Cardiac muscle cell (in vitro differentiated cells and primary cell): ENCODE measurements at regions not wholly inside any gene's neighbourhood (a gene's known extent, or its start where the extent isn't known, plus 50 kb on each side); places are given as distances from the start of the nearest gene placed in this dataset.
A peak's percentile ranks its signal among the peaks of the same experiment; 100 is the strongest.

Experiments
- DNase-seq, 2 donors: peaks; one replicate each; pipeline versions ENCODE4 v3.0.0 to v3.0.0-alpha.2; 2010 to 2017; ENCODE audit warnings: low read depth in 1 of 2, low spot score in 1 of 2
- H3K27ac ChIP-seq: fragments of 200-600 bp; sonication (generic); 2 replicates; pipeline ENCODE4 v1.5.1; 2016
- H3K27me3 ChIP-seq: fragments of 200-600 bp; sonication (generic); 2 replicates; pipeline ENCODE4 v1.6.0; 2016; ENCODE audit warnings: control low read depth
- H3K36me3 ChIP-seq: fragments of 200-600 bp; sonication (generic); 2 replicates; pipeline ENCODE4 v1.5.1; 2016; ENCODE audit warnings: control low read depth
- H3K4me1 ChIP-seq: fragments of 200-600 bp; sonication (generic); 2 replicates; pipeline ENCODE4 v1.8.1; 2017; ENCODE audit warnings: low read depth, mild to moderate bottlenecking, mixed run types
- H3K4me3 ChIP-seq: fragments of 200-600 bp; sonication (generic); 2 replicates; pipeline ENCODE4 v1.5.1; 2016; ENCODE audit warnings: mild to moderate bottlenecking
- H3K9me3 ChIP-seq: fragments of 200-600 bp; sonication (generic); 2 replicates; pipeline ENCODE4 v1.5.1; 2017; ENCODE audit warnings: low read depth, mild to moderate bottlenecking, control low read depth
- CTCF ChIP-seq: IDR thresholded peaks from 2 replicates; pipeline ENCODE4 v1.5.1; 2012; ENCODE audit warnings: low read depth, mild to moderate bottlenecking, low read length

GRCh38 chr7:131034166-131034881, 293.4 kb upstream of the MKLN1 start:
- no peak for DNase-seq
- no peaks in the 10 kb centered on the region for H3K9me3 ChIP-seq
- H3K4me1 ChIP-seq = no peaks in the 10 kb centered on the region
- H3K4me3 ChIP-seq = no peak overlapping the region
- no peak overlapping the region for H3K27ac ChIP-seq
- no peaks in the 10 kb centered on the region for H3K36me3 ChIP-seq
- no peak for TF ChIP-seq CTCF
- no peaks in the 10 kb centered on the region for H3K27me3 ChIP-seq

DNA sequence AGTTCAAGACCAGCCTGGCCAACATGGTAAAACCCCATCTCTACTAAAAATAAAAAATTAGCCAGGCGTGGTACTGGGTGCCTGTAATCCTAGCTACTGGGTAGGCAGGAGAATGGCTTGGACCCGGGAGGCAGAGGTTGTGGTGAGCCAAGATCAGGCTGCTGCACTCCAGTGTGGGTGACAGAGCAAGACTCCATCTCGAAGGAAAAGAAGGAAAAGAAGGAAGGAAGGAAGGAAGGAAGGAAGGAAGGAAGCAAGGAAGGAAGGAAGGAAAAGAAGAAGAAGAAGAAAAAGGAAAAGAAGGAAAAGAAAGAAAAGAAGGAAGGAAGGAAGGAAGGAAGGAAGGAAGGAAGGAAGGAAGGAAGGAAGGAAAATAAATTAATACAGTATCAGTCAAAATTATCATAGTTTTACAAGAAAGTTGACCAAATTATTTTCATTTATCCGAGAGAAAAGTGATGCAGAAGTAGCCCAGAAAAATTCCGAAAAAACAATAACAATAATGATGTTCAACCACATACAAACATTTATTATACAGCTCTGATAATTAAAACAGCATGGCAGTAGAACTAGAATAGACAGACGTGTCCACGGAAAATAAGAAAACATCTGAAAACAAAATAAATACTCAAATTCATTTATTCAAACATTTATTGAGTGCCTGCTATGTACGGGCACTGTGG, 292.4 kb upstream of the MKLN1 start:
- DNase-seq = no peak
- H3K4me3 ChIP-seq = no peak overlapping the region
- H3K36me3 ChIP-seq = no peaks in the 10 kb centered on the region
- H3K9me3 ChIP-seq = no peaks in the 10 kb centered on the region
- TF ChIP-seq CTCF = no peak
- H3K27me3 ChIP-seq = no peaks in the 10 kb centered on the region
- H3K4me1 ChIP-seq = no peaks in the 10 kb centered on the region
- no peak overlapping the region for H3K27ac ChIP-seq

DNA sequence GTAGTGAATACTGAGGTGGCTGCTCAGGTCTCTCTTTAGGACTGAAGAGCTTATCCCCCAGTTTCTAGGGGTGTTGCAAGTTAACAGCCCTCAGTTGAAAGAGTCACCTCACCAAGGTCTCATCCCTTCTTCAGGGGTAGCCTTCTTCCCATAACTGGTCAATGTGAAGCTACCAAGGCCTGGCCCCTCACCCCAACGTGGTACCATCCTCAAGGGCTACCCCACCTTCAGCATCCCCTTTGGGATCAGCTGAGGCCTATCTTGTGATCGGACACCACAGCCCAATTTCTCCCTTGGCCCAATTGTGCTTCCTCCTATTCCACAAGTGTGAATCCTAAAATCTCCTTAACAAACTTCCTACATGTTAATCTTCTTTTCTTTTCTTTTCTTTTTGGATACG, 289.5 kb upstream of the MKLN1 start:
- Histone ChIP-seq H3K36me3 (no peaks in the 10 kb centered on the region), H3K27me3 (no peaks in the 10 kb centered on the region), H3K9me3 (no peaks in the 10 kb centered on the region), H3K27ac (no peak overlapping the region), H3K4me1 (no peaks in the 10 kb centered on the region), H3K4me3 (no peak overlapping the region)
- no peak for DNase-seq
- TF ChIP-seq CTCF = no peak

DNA sequence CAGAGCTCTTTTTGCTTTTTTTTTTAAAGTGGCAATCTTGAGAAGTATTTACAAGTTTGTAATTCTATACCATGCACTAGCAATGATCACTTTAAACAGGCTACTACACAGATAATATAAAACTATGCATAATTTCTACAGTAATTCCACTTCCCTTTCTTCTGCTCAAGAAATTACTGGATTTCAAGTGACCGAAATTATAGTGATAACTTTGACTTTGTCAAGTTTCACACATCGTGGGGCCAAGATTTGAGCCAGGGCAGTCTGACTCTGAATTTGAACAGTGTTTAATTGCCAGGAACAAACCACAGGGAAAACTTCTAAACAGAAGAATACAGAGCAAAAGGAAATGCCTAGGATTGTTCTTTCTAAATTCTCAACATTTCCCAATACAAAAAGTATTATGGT, 288.3 kb upstream of the MKLN1 start:
- H3K4me3 ChIP-seq = no peak overlapping the region
- no peak overlapping the region for H3K27ac ChIP-seq

DNA sequence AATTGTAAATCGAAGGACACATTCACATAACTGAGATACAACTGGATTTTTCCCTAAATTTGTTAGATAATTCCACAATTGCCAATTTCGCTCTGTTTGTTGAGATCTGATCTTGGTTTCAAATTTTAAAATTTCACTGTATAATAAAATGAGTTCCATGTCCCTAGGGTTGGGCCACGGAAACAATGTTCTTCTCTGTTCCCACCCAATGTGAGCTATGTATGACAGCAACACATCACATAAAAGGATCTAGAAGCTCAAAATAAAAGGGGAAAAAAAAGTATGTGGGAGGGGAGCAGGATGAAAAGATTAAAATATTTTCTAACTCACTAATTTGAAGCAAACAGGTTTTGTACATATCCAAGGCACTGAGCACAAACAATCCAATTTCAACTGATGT, 287.8 kb upstream of the MKLN1 start:
- no peak for DNase-seq
- H3K27ac ChIP-seq = no peak overlapping the region
- H3K4me3 ChIP-seq = no peak overlapping the region
- TF ChIP-seq CTCF = no peak
- no peaks in the 10 kb centered on the region for H3K9me3 ChIP-seq
- no peaks in the 10 kb centered on the region for H3K27me3 ChIP-seq
- no peaks in the 10 kb centered on the region for H3K4me1 ChIP-seq
- H3K36me3 ChIP-seq = no peaks in the 10 kb centered on the region

More for the DNA sequence above, 288.3 kb upstream of the MKLN1 start:
- no peaks in the 10 kb centered on the region for H3K36me3 ChIP-seq
- H3K4me1 ChIP-seq = no peaks in the 10 kb centered on the region
- H3K9me3 ChIP-seq = no peaks in the 10 kb centered on the region
- H3K27me3 ChIP-seq = no peaks in the 10 kb centered on the region
- peak in 1 of 2 donors; percentile 64 for DNase-seq
- no peak for TF ChIP-seq CTCF
